ENCODE measurements at regions not wholly inside any gene's neighbourhood (a gene's known extent, or its start where the extent isn't known, plus 50 kb on each side); places are given as distances from the start of the nearest gene placed in this dataset.

DNA sequence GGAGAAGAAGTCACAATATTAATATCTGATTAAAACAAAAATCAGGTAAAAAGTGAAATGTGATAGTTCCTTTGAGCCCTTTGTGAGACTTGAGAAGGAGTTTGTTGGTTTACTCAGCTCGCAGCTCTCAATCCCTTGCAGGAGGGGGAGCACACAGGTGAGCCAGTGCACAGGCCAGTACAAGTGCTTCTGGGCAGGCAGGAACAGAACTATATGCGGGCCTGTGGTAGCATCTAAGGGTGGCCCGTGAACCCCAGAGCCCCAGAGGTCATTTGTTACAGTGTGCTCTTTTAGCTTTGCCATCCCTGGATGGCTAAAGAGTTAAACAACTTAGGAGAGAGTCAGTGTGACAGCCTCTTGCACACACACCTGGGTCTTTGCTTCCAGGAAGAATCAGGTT, 215.3 kb upstream of the EDIL3 start:
- DNase-seq: no peak

DNA sequence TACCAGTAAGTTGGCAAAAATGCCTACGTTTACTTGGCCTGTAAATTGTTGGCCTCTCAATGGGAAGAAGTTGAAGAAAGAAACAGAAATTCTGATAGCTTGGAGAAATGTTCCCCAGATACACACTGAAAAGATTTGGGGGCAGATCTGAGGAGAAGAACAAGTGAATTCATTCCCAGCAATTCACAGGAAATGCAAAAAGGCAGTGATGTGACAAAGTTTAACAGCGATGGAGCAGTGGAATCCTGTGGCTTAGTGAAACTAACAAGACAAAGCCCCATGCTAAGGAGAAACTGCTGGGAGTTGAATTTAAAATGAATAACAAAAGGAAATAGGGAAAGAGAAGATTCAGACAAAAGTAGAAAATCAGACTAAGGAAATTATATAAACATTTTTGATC, 213.2 kb upstream of the EDIL3 start:
- no peak for DNase-seq

DNA sequence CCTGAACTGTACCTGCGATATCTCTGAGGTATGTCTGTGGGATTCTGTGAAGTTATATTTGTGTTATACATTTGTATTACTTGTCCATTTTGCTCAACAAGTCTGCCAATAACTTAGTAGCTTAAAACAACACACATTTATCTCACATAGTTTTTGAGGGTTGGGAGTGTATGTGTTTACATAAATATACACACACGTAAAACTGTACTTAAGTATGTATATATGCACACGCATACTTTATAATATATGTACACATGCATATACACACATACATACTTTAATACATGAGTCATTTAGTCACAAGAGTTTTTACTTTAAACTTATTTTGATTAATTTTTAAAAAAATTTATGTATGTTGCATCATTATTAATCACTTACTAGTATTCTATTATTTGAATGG, 205.9 kb upstream of the EDIL3 start:
- no peak for DNase-seq

DNA sequence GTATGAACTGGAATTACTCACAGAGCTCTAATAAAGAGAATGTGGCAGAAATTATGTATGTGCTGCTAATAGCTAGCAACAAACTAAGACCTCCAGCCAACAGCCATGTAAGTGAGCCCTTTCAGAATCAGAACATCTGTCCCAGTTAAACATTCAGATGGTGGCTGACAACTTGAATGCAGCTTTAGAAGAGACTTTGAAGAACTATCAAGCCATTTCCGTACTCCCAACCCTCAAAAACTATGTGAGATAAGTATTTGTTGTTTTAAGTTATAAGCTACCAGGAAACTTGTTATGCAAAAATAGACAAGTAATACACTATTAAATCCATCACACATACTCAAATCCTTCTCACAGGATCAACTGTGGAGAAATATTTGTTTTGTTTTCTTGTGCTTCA, 205.2 kb upstream of the EDIL3 start:
- DNase-seq: no peak

DNA sequence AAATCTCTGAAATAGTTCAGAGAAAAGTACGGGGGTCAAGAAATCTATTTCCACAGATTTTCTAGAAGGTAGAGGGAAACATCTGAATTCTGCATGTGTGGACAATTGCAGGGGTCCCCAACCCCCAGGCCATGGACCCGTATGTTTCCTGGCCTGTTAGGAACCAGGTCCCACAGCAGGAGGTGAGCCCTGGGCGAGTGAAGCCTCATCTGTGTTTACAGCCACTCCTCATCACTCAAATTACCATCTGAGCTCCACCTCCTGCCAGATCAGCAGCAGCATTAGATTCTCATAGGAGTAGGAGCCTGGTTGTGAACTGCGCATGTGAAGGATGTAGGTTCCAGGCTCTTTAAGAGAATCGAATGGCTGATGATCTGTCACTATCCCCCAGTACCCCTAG, 200.5 kb upstream of the EDIL3 start:
- DNase-seq: no peak

DNA sequence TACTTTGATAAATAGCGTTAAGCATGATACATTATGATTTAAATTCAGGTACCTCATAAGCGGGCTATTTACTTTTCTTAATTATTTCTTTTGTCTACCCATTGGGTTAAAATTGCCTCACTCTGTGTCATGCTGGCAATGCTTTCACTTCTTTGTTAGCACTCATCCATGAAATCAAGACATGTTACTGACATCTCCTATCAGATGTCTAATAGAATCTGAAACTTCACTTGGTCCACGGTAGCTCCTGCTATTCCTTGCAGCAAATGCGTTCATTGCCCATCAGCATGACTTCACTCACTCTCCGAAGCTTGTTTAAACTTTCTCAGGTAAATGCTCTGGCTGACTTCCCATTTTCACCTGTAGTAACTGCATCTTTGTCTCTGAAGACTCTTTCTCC, 193.5 kb upstream of the EDIL3 start:
- no peak for DNase-seq

DNA sequence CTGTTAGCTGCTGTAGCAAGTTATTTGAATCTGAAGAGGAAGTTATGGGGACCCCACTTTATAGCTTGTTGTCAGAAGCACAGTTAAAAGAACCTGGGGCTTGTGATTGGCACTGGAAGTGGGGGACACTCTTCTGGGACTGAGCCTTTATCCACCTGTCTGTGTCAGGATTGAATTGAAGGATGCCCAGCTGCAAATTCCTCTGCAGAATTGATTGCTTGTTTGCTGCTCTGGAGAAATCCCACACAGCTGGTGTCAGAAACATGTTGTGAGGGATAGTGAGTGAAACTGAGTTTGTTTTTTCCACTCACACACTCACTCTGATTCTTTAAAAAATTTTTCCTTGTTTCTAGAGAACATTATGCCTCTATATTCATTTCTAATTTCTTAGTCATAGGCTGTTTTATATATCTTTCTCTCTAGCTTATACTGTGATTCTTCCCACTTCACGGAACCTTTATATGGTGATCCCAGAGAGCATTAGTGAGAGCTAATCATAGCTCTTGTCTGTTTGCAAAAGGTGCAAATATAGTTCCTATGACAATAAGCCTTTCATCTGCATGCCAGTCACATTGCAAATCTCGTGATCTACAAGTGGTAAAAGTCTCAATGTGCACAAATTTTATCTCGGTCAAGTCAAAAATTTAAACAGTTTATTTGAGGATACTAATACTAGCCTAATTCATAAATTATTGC, 188.5 kb upstream of the EDIL3 start:
- no peak for DNase-seq

DNA sequence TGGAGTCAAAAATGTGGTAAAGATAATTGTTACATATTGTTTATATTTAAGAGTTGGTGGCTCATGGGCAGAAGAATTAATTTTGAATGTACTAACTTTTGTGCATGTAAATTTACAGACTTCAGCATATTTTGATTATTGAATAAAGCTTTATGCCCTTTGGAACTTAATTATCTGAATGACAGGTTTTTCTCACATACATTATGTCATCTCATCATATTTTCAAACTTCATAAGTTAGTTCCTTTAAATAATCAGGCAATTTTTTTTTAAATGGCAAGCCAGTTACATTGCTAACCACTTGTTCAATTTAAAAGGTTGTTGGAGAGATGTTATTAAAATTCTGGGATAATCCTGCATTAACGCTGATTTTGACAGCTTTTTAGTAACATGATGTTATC, 184.6 kb upstream of the EDIL3 start:
- DNase-seq: no peak

DNA sequence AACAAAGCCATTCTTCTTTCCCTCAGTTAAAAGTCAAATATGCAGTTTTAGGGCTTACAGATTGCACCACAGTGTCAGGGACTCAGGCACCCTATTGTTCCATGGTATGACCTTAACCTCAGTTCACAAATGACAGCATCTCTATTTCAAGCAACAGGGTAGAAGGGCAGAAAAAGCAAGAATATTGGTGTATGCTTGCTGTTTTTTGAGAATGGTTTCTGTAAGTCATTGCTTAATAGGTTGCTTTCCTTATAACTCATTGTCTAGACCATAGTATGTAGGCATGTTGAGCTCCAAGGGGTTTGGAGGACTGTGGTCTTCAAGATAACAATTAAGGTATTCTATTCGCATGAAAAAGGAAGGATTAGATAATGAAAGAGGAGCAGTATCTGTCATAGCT, 183.5 kb upstream of the EDIL3 start:
- DNase-seq: no peak

DNA sequence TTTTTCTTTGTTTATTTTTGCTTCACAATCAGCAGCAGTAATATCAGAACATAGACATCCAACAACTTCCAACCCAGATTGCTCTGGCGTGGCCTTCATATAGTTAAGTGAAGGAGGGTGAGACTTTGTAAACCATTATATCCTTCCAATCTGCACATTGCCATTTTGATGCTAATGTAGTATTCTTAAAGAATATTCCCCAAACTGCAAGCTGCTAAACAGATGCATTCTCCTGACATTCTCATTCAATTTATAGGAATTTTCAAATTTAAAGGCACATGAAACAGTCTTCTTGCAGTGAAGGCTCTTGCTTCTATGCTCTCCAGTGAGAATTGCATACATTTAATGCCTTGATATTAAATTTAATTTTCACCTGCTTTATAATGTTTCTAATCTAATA, 181.2 kb upstream of the EDIL3 start:
- DNase-seq: no peak

DNA sequence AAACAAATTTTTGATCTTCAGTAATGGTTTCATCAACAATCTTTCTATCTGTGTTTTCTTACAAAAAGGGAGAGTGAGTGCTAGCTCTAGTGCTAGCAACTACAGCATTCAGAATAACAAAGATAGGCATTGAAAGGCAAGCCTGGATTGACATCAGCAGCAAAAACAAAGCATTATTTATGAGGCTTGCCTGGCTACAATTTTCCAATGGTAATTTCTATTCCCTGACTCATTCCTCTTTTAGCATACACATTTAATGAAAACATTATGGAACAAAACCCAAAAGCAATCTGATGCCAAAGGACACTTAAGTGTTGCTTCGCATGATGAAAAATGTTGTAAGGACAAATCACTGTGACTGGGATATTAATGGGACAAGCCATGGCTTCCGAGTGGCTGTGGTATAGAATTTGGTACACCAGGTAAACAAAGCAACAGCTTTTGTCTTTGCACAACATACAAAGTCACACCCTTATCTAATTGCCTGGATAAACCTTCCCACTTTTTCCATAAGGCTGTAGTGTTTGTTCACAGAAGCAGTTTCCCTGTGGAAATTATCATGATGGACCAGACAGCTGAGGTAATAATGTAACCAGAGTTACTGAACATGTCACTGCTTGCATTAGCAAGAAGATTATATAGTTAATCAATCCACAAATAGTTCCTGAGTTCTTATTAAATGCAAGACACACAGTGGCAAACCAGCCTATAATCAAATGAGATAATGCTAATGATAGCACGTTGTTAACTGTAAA, 179.8 kb upstream of the EDIL3 start:
- peak; percentile 93 for DNase-seq

DNA sequence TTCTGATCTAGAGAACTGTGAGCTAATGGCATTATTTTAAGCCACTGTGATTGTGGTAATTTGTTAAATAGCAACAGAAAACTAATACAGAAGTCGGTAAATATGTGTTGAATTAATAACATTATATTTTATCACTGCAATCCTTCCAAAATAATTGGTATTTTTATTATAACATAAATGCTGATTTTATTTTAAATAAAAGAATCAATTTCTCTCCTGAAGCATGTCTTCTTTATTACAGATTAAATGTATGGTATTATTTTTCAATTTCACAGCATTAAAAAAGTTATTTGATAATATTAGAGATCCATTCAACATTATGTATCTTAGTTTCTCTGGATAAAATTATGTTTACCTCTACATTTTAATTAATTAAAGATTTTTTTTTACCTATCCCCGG, 165.5 kb upstream of the EDIL3 start:
- no peak for DNase-seq

DNA sequence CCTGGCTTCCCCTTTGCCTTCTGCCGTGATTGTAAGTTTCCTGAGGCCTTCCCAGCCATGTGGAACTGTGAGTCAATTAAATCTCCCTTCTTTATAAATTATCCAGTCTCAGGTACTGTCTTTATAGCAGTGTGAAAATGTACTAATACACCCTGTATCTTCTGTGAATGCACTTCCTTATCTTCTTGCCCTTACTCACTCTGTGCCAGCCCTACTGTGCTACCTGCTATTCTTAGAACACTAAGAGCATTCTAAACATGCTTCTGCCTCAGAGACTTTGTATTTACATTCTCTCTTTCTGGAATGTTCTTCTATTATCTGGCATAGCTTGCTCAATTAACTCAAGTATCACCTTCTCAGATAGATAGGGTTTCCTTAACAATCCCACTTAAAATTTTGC, 164.4 kb upstream of the EDIL3 start:
- no peak for DNase-seq

DNA sequence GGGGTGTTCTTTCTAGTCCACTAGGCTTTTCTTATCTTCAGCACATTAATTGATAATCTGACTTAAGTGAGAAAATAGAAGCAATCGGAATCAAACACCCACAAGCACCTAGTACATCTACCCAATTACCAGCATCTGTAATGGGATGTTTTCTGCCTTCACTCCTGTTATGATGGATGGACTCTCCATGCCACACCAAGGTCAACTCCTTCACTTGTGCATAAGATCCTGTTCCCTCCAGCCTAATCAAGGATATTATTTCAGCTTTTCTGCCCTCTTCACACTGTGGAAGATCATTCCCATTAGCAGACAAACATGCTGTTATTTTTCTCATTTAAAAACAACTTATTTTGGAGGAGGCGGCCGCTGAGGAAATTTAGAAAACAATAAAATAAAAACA, 162.0 kb upstream of the EDIL3 start:
- DNase-seq: no peak

DNA sequence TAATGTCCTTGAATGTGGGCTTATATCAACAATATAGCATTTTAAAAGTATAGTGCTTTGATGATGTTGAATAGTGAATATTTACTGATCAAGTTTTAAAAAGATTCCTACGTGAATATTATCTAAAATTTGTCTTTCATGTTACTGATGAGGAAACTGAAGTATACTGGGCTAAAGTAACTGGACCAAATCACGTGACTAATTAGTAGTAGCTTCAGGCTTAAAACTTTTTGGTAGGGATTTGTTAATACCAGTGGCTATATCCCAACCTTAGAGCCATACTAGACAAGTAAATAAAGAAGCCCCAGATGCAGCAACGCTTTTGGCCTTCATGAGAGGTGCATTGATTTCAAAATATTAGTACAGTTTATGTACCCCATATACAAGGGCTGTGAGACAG, 152.1 kb upstream of the EDIL3 start:
- no peak for DNase-seq

DNA sequence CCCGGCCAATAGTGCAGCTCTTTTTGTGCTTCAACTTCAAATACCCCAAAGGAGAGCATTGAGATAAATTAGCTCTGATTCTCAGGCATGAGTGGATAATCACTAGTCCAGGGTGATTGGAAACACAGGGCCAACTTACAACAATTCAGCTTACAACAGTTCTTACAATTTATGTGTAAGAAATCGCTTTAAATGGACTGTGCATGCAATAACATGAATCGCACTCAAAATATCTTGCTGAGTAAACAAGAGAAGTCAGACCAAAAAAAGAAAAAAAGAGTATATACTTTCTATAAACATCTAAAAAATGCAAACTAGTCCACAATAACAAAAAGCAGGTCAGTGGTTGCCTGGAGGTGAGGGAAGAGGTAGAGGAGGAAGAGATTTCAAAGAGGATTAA, 150.6 kb upstream of the EDIL3 start:
- peak; percentile 26 for DNase-seq

DNA sequence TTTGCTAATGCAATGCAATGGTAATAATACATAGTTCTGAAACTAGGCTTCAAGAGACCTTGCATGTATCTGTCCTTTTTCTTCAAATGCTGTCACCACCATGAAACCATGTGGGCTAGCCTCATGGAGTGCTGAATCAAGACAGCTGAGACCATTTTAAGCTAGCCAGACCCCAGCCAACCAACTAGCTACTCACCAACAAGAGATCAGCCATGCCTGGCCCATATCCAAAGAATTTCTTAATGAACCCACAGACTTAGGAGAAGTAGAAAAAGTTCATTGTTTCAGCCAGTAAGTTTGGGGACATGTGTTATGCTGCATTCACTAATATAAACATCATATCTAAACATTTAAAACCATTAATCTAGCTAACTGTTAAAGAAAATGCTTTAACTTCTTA, 139.8 kb upstream of the EDIL3 start:
- DNase-seq: peak; percentile 45

DNA sequence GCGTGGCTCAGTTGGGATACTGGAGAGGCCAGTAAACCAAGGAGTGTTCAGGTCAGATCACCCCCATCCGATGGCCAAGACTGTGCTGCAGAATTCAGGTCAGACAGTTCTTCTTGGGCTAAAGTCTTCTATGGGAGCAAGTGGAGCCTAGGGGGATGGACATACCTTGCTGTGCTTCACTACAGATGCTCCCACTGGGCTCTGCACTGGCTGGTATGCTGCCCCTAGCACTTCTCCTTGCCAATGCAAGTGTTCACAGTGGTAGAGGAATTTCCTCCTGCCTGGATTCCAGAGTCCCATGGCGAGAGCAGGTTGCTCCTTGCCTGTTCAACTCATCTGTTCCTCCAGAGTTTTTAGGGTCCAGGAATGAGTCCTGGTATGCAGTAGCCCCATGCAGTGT, 134.2 kb upstream of the EDIL3 start:
- DNase-seq: no peak

DNA sequence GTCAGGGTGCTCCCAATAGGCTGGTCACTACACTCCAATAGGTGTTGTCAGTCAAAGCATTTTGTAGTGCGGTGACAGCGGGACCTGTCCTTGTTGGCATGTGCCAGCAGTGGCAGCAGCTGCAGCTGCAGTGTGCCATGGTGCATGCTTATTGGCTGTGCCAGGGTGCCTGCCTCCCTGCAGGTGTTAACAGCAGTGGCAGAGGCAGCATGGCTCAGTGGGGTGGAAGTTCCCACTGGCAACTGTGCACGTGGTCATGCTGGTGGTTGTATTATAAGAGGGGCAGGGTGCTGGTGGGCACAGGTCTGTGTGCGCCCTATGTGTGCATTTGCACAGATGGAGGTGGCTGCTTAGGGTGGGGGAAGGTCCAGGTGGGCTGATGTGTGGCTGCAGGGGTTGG, 133.7 kb upstream of the EDIL3 start:
- no peak for DNase-seq

DNA sequence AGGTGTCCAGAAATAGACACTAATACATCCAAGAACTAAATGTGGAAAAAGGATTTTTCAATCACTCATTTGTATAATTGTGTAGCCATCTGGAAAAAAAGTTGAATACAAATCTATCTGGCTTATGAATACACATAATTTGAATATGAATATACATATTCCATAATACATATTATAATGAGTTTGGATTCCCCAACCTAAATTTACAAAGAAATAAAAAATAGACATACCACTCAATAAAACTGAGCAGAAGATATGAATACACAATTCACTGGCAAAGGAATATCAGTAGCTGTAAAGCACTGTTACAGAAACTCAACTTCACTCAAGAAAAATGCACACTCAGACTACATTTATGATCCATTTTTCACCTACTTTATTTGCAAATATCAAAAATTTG, 121.9 kb upstream of the EDIL3 start:
- DNase-seq: no peak

DNA sequence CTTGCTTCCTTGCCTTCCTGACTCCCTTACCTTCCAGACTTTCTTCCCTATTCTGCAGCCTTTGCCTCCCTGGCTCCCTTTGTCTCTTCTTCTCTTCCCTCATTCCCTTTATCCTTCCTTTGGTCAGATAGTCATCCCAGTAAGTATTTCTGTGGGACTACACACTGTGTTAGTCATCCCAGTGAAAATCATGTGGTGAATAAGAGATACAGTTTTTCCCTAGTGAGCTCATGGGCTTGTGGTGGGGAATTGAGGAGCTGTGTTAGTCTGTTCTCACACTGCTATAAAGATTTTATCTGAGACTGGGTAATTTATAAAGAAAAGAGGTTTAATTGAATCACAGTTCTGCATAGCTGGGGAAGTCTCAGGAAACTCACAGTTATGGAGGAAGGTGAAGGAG, 109.8 kb upstream of the EDIL3 start:
- DNase-seq: peak; percentile 91

DNA sequence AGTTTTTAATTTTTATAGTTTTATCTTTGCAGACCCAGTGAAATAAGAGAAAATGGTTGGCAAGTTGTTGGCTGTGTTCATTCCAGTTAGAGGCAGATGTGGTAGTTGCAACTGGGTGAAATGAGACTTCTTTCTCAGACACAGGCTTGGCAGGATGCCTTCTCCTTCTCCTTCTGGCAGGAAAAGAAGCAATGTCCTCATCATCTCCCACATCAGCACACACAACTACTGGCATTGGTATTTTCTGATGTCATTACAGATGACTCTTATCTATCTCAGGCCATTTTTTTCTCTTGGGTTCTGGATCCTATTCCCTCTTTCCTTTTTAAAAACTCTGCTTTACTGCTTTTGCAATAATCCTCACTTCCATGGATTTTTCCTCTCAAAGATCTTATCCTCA, 103.3 kb upstream of the EDIL3 start:
- DNase-seq: peak; percentile 89

DNA sequence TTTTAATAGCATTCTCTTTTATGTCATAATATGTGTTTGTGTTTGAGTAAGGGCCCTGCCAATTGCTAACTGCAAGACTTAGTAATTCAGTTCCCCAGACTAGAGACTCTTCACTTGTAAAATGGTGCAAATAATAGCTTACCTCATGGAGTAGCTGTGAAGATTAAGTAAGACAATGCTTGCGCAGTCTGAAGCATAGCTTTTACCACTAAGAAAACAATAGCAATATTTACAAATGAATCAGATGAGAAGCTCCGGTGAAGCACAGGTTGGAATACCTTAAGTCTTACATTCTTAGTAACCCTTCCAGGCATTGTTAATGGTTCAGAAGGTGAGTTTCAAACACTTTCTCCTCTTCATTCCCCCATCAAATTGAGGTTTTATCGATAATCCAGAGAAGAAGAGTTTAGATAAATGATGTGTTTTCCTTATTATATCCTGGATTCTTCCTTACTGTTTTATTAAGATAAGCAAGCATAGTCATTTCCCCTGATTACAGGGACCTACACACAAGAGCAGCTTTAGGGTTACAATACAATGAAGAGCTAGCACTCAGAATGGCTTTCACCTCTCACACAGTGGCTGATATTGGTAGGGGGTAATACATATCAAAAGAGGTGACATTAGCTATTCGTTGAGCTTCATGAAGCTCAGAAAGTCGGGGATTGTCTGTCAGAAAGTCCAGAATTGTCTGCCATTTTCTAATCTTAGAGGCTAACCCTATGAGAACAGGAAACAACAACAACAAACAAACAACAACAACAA, 96.4 kb upstream of the EDIL3 start:
- no peak for DNase-seq

DNA sequence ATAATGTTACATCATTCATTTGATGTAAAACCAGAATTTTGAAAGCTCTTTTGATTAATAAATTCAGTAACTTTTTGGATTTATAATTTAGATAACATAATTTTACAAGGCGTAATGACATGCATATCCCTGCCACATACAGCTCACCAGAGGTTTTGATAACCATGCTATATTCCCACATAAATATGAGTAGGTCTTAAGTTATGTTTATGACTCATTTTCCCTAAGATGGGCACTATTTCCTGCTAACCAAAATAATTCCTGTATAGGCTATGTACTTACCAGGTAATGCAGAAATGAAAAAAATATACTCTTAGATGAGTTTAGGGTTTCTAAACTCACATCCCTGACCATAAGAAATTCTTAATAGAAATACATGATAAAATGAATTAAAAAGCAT, 93.9 kb upstream of the EDIL3 start:
- no peak for DNase-seq

All from fibroblast of skin of abdomen (primary cell).